K562 (cell line): ENCODE measurements at regions not wholly inside any gene's neighbourhood (a gene's known extent, or its start where the extent isn't known, plus 50 kb on each side); places are given as distances from the start of the nearest gene placed in this dataset.

Source experiments
- BHLHE40 ChIP-seq: IDR thresholded peaks from 2 replicates; pipeline ENCODE4 v1.6.1; 2011; ENCODE audit warnings: low read length, improper control_type of control experiment
- BRF1 ChIP-seq: IDR thresholded peaks from 3 replicates; pipeline ENCODE4 v1.6.1; 2011; ENCODE audit warnings: borderline replicate concordance, mild to moderate bottlenecking; ENCODE audit not compliant: insufficient read length; ENCODE audit errors: extremely low read depth
- HOMEZ ChIP-seq: fragments of 250-450 bp; sonication (Bioruptor Pico); IDR thresholded peaks from 2 replicates; pipeline ENCODE4 v1.4.0; 2020; ENCODE audit warnings: mild to moderate bottlenecking, moderate library complexity
- MEF2A ChIP-seq: IDR thresholded peaks from 2 replicates; pipeline ENCODE4 v1.6.1; 2011; ENCODE audit warnings: low read depth, mild to moderate bottlenecking, low read length, moderate library complexity; ENCODE audit not compliant: control insufficient read depth
- NCOA4 ChIP-seq: fragments of 450-650 bp; IDR thresholded peaks from 2 replicates; pipeline ENCODE4 v1.6.1; 2018; ENCODE audit warnings: mild to moderate bottlenecking; ENCODE audit not compliant: partially characterized antibody
- NCOA6 ChIP-seq: fragments of 450-650 bp; IDR thresholded peaks from 2 replicates; pipeline ENCODE4 v1.6.1; 2017; ENCODE audit warnings: mild to moderate bottlenecking
- NR4A1 ChIP-seq, 2 experiments: fragments of 250-450 bp in 1 of 2; fragments of 450-650 bp in 1 of 2; sonication (Bioruptor Pico) in 1 of 2; IDR thresholded peaks; 2 replicates each; pipeline versions ENCODE4 v1.4.0 to v1.6.1; 2016 to 2020; ENCODE audit warnings: mild to moderate bottlenecking in 2 of 2, missing compliant biosample characterization in 1 of 2, missing genetic modification characterization in 1 of 2, moderate library complexity in 1 of 2
- POLR2A ChIP-seq: fragments of 450-650 bp; conservative IDR thresholded peaks from 2 replicates; pipeline ENCODE4 v1.6.1; 2016
- RBM14 ChIP-seq: fragments of 200-400 bp; formaldehyde crosslinking; IDR thresholded peaks from 2 replicates; pipeline ENCODE4 v1.6.1; 2018; ENCODE audit warnings: low read depth, mild to moderate bottlenecking, low read length, moderate library complexity, borderline replicate concordance; ENCODE audit not compliant: insufficient read depth
- SMARCA4 ChIP-seq: fragments of 450-650 bp; IDR thresholded peaks from 2 replicates; pipeline ENCODE4 v1.6.1; 2016
- TRIM28 ChIP-seq: fragments of 450-650 bp; IDR thresholded peaks from 2 replicates; pipeline ENCODE4 v1.6.1; 2017
- TSHZ1 ChIP-seq: fragments of 250-450 bp; sonication (Bioruptor Pico); IDR thresholded peaks from 2 replicates; pipeline ENCODE4 v1.4.0; 2020; ENCODE audit warnings: mild to moderate bottlenecking, moderate library complexity
- USF2 ChIP-seq: sonication (generic); formaldehyde crosslinking; IDR thresholded peaks from 2 replicates; pipeline ENCODE4 v1.5.0; 2020; ENCODE audit warnings: missing genetic modification reagents
- ZNF398 ChIP-seq: fragments of 250-450 bp; sonication (Bioruptor Pico); IDR thresholded peaks from 2 replicates; pipeline ENCODE4 v1.8.0; 2021; ENCODE audit warnings: moderate library complexity, mild to moderate bottlenecking, inconsistent platforms
- ZNF655 ChIP-seq: fragments of 250-450 bp; sonication (Bioruptor Pico); IDR thresholded peaks from 2 replicates; pipeline ENCODE4 v1.5.0; 2021
- ZNF76 ChIP-seq: fragments of 250-450 bp; sonication (Bioruptor Pico); IDR thresholded peaks from 2 replicates; pipeline ENCODE4 v1.4.0; 2020; ENCODE audit warnings: mild to moderate bottlenecking, moderate library complexity, borderline replicate concordance

DNA sequence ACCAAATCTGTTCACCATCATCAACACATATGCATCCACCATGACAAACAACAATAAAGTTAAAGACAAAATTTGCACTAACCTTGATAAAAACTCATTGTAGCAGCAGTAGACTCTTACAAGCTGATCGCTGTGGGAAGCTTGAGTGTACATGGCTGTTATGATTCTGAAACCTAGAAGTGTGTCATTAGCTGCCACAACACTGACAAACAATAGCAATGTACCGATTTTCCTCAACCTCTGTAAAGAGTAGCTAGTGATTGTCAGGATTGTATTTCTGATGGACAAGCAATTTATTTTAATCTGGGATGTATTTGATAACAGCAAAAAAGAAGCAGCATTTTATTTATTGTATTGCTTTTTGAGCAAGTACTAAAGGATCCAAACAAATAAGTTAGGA is 1357.7 kb downstream of the ROBO1 start (continued):
- TF ChIP-seq TSHZ1 (no peak), NCOA6 (no peak), RBM14 (no peak), HOMEZ (CRISPR knock-in tag) (no peak), USF2 (CRISPR knock-in tag) (no peak), POLR2A (no peak), NR4A1 (CRISPR knock-in tag; IDR thresholded peaks at IDR 0.05) (no peak), NR4A1 (tag; IDR thresholded peaks at IDR 0.05) (no peak), SMARCA4 (no peak), BHLHE40 (no peak), ZNF655 (CRISPR knock-in tag) (no peak), BRF1 (no peak), MEF2A (no peak), ZNF76 (CRISPR knock-in tag) (no peak), NCOA4 (no peak), TRIM28 (no peak), ZNF398 (CRISPR knock-in tag) (no peak)
